AG04449 (cell line): ENCODE measurements at regions not wholly inside any gene's neighbourhood (a gene's known extent, or its start where the extent isn't known, plus 50 kb on each side); places are given as distances from the start of the nearest gene placed in this dataset.

Experiments
- CTCF ChIA-PET: fragments of 350-600 bp; formaldehyde crosslinking; extraction: SDS; loops from one replicate; lab custom pipeline; 2021; ENCODE audit warnings: antibody characterized with exemption; lab: Yijun Ruan, JAX
- POLR2A ChIA-PET: fragments of 400-600, 350-600 bp; formaldehyde crosslinking; extraction: SDS; loops from one replicate; lab custom pipeline; 2020; ENCODE audit warnings: antibody characterized with exemption, inconsistent platforms; lab: Yijun Ruan, JAX
- DNase-seq: peaks from one replicate; pipeline ENCODE4 v3.0.0-alpha.2; 2010; ENCODE audit warnings: low read depth, low spot score
- H3K4me3 ChIP-seq: 2 replicates; pipeline ENCODE4 v1.5.1; 2011; ENCODE audit warnings: low read depth, mild to moderate bottlenecking, control low read depth, low read length
- TF ChIP-seq, protein P1 (sequence below): IDR thresholded peaks from one replicate; pipeline ENCODE4 v1.5.1; 2011; ENCODE audit warnings: mild to moderate bottlenecking, moderate library complexity, low read length, control low read depth, inconsistent platforms; ENCODE audit not compliant: insufficient read depth; ENCODE audit errors: missing control alignments

DNA sequence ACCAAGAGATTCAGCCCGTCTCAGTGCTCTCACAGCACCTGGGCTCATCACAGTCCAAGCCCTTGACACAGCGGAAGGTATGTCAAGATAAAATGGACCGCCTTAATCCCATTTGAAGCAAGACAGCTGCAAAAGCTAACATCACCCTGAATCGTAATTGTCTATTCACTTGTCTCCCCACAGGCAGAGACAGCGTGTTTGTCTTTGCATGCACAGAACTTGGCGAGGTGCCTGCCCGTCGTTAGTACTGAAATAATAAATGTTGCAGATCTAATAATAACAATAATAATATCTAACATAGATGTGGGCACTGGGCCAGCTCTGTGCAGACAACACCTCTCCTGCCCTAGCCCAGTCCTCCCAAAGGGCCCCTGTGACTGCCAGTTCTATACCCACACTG, 271.7 kb downstream of the NPHP4 start:
- ChIA-PET CTCF (no interaction called here), POLR2A (no interaction called here)
- no peak overlapping the region for H3K4me3 ChIP-seq
- no peak for DNase-seq
- TF ChIP-seq, protein P1, sequence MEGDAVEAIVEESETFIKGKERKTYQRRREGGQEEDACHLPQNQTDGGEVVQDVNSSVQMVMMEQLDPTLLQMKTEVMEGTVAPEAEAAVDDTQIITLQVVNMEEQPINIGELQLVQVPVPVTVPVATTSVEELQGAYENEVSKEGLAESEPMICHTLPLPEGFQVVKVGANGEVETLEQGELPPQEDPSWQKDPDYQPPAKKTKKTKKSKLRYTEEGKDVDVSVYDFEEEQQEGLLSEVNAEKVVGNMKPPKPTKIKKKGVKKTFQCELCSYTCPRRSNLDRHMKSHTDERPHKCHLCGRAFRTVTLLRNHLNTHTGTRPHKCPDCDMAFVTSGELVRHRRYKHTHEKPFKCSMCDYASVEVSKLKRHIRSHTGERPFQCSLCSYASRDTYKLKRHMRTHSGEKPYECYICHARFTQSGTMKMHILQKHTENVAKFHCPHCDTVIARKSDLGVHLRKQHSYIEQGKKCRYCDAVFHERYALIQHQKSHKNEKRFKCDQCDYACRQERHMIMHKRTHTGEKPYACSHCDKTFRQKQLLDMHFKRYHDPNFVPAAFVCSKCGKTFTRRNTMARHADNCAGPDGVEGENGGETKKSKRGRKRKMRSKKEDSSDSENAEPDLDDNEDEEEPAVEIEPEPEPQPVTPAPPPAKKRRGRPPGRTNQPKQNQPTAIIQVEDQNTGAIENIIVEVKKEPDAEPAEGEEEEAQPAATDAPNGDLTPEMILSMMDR, result no peak

DNA sequence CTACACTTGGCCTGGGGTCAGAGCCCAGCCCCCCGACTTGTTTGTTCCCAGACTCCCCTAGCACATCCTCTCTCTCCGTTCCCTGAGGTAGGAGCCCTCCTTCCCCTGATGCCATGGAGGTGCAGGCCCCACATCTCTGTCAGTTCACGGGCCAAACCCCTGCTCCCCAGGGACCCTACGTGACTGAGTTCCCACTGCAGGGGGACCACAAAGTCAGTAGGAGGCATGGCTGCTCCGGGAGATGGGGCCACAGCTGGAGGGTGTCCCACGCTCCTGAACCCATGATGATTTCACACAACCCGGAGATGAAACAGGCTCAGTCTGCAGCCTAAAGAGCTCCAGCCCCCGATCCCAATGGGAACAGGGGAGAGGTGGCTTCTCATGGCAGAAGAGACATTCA, 272.2 kb downstream of the NPHP4 start:
- TF ChIP-seq, protein P1, result no peak
- no peak overlapping the region for H3K4me3 ChIP-seq
- ChIA-PET POLR2A (no interaction called here), CTCF (no interaction called here)
- no peak for DNase-seq

DNA sequence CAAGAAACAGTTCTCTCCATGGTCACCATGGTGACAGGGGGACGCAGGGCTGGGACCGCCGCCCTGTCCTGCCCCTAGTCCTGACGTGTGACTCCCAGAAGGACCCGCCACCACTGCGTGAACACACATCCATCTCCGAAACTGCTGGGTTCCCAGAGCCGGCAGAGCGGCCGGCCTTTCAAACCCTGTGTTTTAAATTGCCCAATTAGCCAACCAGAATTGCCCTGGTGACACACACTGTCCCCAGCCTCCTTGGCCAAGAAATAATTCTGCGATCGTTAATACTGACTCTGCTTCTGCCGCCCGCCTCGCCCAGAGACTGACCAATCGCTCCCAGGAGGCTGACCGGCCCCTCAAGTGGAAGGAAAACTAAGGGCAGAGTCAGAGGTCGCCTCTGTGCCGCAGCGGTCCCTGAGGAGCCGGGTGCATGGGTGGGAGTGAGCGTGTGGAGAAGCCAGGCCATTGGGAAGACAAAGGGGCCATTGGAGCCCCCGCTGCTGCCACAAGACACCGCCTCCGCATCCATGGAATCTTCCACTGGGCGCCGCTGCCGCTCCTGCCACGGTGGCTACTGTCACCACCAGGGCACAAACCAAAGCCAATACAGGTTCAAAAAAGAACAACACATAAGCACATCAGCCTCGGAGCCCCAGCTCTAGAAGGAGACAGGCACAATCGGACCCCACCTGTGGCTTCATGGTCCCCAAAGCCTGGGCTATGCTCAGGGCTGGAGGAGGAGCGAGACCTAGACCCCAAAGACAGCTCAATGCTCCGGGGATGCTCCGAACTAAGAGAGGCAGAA, 273.2 kb downstream of the NPHP4 start:
- DNase-seq, result no peak
- ChIA-PET CTCF (no interaction called here), POLR2A (no interaction called here)
- H3K4me3 ChIP-seq, result no peak overlapping the region
- TF ChIP-seq, protein P1, result no peak

DNA sequence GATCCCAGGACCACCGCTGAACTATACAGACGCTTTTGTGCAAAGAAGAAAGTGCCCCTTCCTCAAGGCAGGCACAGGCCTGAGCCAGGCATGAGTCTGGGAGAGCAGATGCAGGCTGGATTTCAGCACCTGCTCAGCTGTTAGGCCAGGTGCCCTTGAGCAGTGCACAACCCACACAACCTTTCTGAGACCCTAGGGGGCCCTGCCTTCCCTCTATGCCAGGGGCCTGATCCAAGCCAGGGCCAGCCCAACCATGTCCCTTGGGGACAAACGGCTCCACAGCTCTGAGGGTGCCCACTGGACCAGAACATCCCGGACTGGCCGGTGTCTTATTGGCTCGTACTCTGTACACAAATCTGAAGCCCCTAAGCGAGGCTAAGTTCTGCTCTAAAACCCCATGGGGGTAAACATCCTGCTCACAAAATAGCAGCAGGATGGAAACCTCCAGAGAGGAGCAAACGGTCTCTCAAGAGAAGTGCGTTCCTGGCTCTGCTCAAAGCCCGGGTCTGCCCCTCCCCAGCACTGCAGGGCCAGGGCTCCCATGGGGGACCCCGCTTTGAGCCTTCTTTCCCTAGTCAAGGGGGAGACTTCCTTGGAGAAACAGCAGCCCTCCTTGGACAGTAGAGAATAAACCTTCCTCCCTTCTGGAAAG, 275.1 kb downstream of the NPHP4 start:
- TF ChIP-seq, protein P1, result no peak
- no peak for DNase-seq
- ChIA-PET POLR2A (no interaction called here), CTCF (no interaction called here)
- no peak overlapping the region for H3K4me3 ChIP-seq

DNA sequence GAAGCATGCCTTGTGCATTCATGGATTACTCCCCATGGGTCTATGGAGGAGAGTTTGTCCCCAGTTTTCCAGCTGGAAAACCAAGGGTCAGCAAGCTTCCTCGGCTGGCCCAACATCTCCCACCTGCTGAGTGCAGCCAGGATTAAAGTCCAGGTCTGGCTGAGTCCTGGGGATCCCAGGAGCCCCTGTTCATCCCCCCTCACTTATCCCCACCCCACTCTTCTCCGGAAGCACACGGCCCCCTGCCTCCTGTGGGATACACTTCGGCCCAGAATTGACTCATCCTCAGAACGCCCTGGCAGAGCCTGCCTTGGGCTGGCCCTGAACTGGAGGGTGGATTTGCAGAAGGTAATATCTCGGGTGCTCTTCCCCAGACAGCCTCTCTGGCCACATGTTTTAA, 276.1 kb downstream of the NPHP4 start:
- no peak overlapping the region for H3K4me3 ChIP-seq
- ChIA-PET CTCF (no interaction called here), POLR2A (interaction anchor here (0.5 kb wide), 1 partner anchor 16 kb away, joined by 4 read pairs; no protein-coding TSS in a partner anchor)
- no peak for DNase-seq
- TF ChIP-seq, protein P1, result no peak
